IMR-90 (cell line): ENCODE measurements at regions not wholly inside any gene's neighbourhood (a gene's known extent, or its start where the extent isn't known, plus 50 kb on each side); places are given as distances from the start of the nearest gene placed in this dataset.

ENCODE experiments used
- ATAC-seq: fragments of 200-7000 bp; cut with Tn5 transposase; 2 replicates; pipeline ENCODE4 v1.9.1; 2020; ENCODE audit warnings: low read depth, mild to moderate bottlenecking, moderate library complexity
- BruUV-seq: library from RNA; stranded (reverse); fragments of 400-500 nt; replicated peaks from 2 replicates; lab custom pipeline; 2021; lab: Mats Ljungman, UMichigan
- CTCF ChIA-PET: fragments of 300-600 bp; formaldehyde crosslinking; extraction: SDS; loops from one replicate; lab custom pipeline; 2021; ENCODE audit warnings: antibody characterized with exemption; lab: Yijun Ruan, JAX
- POLR2A ChIA-PET: fragments of 300-600 bp; sonication (Branson Sonifier 250); formaldehyde crosslinking; loops from one replicate; lab custom pipeline; 2022; ENCODE audit warnings: antibody characterized with exemption; ENCODE audit not compliant: unreplicated experiment; lab: Charles Lee
- DNase-seq: peaks from one replicate; pipeline ENCODE4 v3.0.0; 2013
- H2AFZ ChIP-seq: replicated peaks from 2 replicates; pipeline ENCODE3; 2013; ENCODE audit warnings: low read length, mild to moderate bottlenecking; ENCODE audit not compliant: poor library complexity
- H2AK5ac ChIP-seq: 2 replicates; pipeline ENCODE4 v1.6.1; 2013; ENCODE audit warnings: low read depth, low read length, inconsistent platforms
- H2AK9ac ChIP-seq: replicated peaks from 2 replicates; pipeline ENCODE3; 2013; ENCODE audit warnings: mild to moderate bottlenecking, low read depth, low read length, moderate library complexity; ENCODE audit not compliant: poor library complexity
- H2BK120ac ChIP-seq: 2 replicates; pipeline ENCODE4 v1.6.1; 2013; ENCODE audit warnings: low read depth, low read length, inconsistent platforms
- H2BK15ac ChIP-seq: 3 replicates; pipeline ENCODE4 v1.6.1; 2013; ENCODE audit warnings: low read depth, low read length, inconsistent platforms
- H2BK20ac ChIP-seq: 2 replicates; pipeline ENCODE4 v1.6.1; 2013; ENCODE audit warnings: low read depth, mild to moderate bottlenecking, inconsistent platforms, low read length, moderate library complexity
- H2BK5ac ChIP-seq: 2 replicates; pipeline ENCODE4 v1.6.1; 2013; ENCODE audit warnings: mild to moderate bottlenecking, low read depth, low read length, inconsistent platforms; ENCODE audit not compliant: poor library complexity, severe bottlenecking
- H3K14ac ChIP-seq: replicated peaks from 2 replicates; pipeline ENCODE4 v1.6.1; 2013; ENCODE audit warnings: low read depth, low read length, inconsistent platforms
- H3K18ac ChIP-seq: 2 replicates; pipeline ENCODE4 v1.6.1; 2013; ENCODE audit warnings: low read depth, low read length, control low read depth
- H3K23ac ChIP-seq: 2 replicates; pipeline ENCODE4 v1.6.1; 2013; ENCODE audit warnings: low read depth, low read length, inconsistent platforms
- H3K27ac ChIP-seq: 2 replicates; pipeline ENCODE4 v1.5.1; 2013; ENCODE audit warnings: mild to moderate bottlenecking, control low read depth, low read length; ENCODE audit not compliant: insufficient read depth
- H3K27me3 ChIP-seq: 2 replicates; pipeline ENCODE4 v1.6.1; 2013; ENCODE audit warnings: low read length; ENCODE audit not compliant: control insufficient read depth, insufficient read depth
- H3K36me3 ChIP-seq: 2 replicates; pipeline ENCODE4 v1.6.1; 2013; ENCODE audit warnings: low read length, mixed read lengths; ENCODE audit not compliant: control insufficient read depth, insufficient read depth
- H3K4ac ChIP-seq: 2 replicates; pipeline ENCODE4 v1.6.1; 2013; ENCODE audit warnings: low read depth, low read length, inconsistent platforms
- H3K4me1 ChIP-seq: 2 replicates; pipeline ENCODE4 v1.6.1; 2013; ENCODE audit warnings: low read length, mixed read lengths; ENCODE audit not compliant: control insufficient read depth, insufficient read depth
- H3K4me2 ChIP-seq: 2 replicates; pipeline ENCODE4 v1.6.1; 2013; ENCODE audit warnings: low read depth, mild to moderate bottlenecking, control low read depth, low read length, moderate library complexity
- H3K4me3 ChIP-seq: 2 replicates; pipeline ENCODE4 v1.5.1; 2013; ENCODE audit warnings: low read depth, mild to moderate bottlenecking, control low read depth, low read length, moderate library complexity; ENCODE audit not compliant: insufficient read depth
- H3K56ac ChIP-seq: 2 replicates; pipeline ENCODE4 v1.6.1; 2013; ENCODE audit warnings: low read length, inconsistent platforms; ENCODE audit not compliant: insufficient read depth; ENCODE audit errors: extremely low read depth
- H3K79me1 ChIP-seq, 2 experiments: 2 replicates each; pipeline ENCODE4 v1.6.1; 2013; ENCODE audit warnings: low read length in 2 of 2, inconsistent platforms in 1 of 2, low read depth in 1 of 2
- H3K9ac ChIP-seq: 2 replicates; pipeline ENCODE4 v1.6.1; 2013; ENCODE audit warnings: low read depth, low read length, control low read depth
- H3K9me1 ChIP-seq: 2 replicates; pipeline ENCODE4 v1.6.1; 2013; ENCODE audit warnings: low read length, inconsistent platforms; ENCODE audit not compliant: insufficient read depth
- H3K9me3 ChIP-seq: 2 replicates; pipeline ENCODE4 v1.6.1; 2013; ENCODE audit warnings: low read length; ENCODE audit not compliant: control insufficient read depth, insufficient read depth
- H4K20me1 ChIP-seq: 2 replicates; pipeline ENCODE4 v1.6.1; 2013; ENCODE audit warnings: low read length, inconsistent platforms; ENCODE audit not compliant: insufficient read depth
- H4K5ac ChIP-seq: 2 replicates; pipeline ENCODE4 v1.6.1; 2013; ENCODE audit warnings: mild to moderate bottlenecking, low read depth, low read length, control low read depth
- H4K8ac ChIP-seq, 2 experiments: 2 replicates each; pipeline ENCODE4 v1.6.1; 2013; ENCODE audit warnings: low read depth in 2 of 2, low read length in 2 of 2, control low read depth in 1 of 2, inconsistent platforms in 1 of 2
- H4K91ac ChIP-seq: 2 replicates; pipeline ENCODE4 v1.6.1; 2013; ENCODE audit warnings: low read depth, low read length, inconsistent platforms; ENCODE audit not compliant: insufficient read depth
- BHLHE40 ChIP-seq: fragments of 150-350 bp; IDR thresholded peaks from 2 replicates; pipeline ENCODE4 v1.6.1; 2016; ENCODE audit warnings: mild to moderate bottlenecking, low read depth, low read length
- CEBPB ChIP-seq: IDR thresholded peaks from 2 replicates; pipeline ENCODE4 v1.6.1; 2012; ENCODE audit warnings: low read depth, low read length, improper control_type of control experiment
- CHD1 ChIP-seq: IDR thresholded peaks from 2 replicates; pipeline ENCODE4 v1.6.1; 2012; ENCODE audit warnings: low read depth, low read length, improper control_type of control experiment
- CTCF ChIP-seq: conservative IDR thresholded peaks from 2 replicates; pipeline ENCODE4 v1.5.1; 2012; ENCODE audit warnings: mild to moderate bottlenecking, low read depth, low read length, improper control_type of control experiment
- ELK1 ChIP-seq: fragments of 150-350 bp; IDR thresholded peaks from 2 replicates; pipeline ENCODE4 v1.6.1; 2016; ENCODE audit warnings: low read depth, mild to moderate bottlenecking, low read length, moderate library complexity, borderline replicate concordance
- FOS ChIP-seq: fragments of 150-350 bp; IDR thresholded peaks from 2 replicates; pipeline ENCODE4 v1.6.1; 2016; ENCODE audit warnings: low read depth, low read length
- MAFK ChIP-seq: IDR thresholded peaks from 2 replicates; pipeline ENCODE4 v1.6.1; 2012; ENCODE audit warnings: low read depth, low read length, improper control_type of control experiment
- MAZ ChIP-seq: IDR thresholded peaks from 2 replicates; pipeline ENCODE4 v1.6.1; 2012; ENCODE audit warnings: low read depth, mild to moderate bottlenecking, low read length, improper control_type of control experiment, moderate library complexity, borderline replicate concordance
- MXI1 ChIP-seq: IDR thresholded peaks from 2 replicates; pipeline ENCODE4 v1.6.1; 2012; ENCODE audit warnings: low read depth, mild to moderate bottlenecking, low read length, moderate library complexity, borderline replicate concordance
- NFE2L2 ChIP-seq: fragments of 150-350 bp; IDR thresholded peaks from 2 replicates; pipeline ENCODE4 v1.6.1; 2016; ENCODE audit warnings: low read depth, mild to moderate bottlenecking, low read length
- POLR2A ChIP-seq: IDR thresholded peaks from 2 replicates; pipeline ENCODE4 v1.6.1; 2012; ENCODE audit warnings: mild to moderate bottlenecking, low read depth, low read length
- RCOR1 ChIP-seq: IDR thresholded peaks from 2 replicates; pipeline ENCODE4 v1.6.1; 2012; ENCODE audit warnings: mild to moderate bottlenecking, low read length, improper control_type of control experiment; ENCODE audit not compliant: insufficient replicate concordance
- SMC3 ChIP-seq: fragments of 150-350 bp; IDR thresholded peaks from 2 replicates; pipeline ENCODE4 v1.6.1; 2016; ENCODE audit warnings: low read depth, mild to moderate bottlenecking, antibody characterized with exemption, low read length, moderate library complexity
- WGBS, 2 experiments: methylation state at CpG; one replicate each; pipeline versions ENCODE4 v1.1.5 to v1.1.7; 2013; ENCODE audit warnings: missing lambda C conversion rate in 2 of 2; ENCODE audit not compliant: insufficient read length in 1 of 2; ENCODE audit errors: extremely low coverage in 2 of 2; 5-methylcytosine and 5-hydroxymethylcytosine counted together
- dilution Hi-C: fragments of 300-500 bp; cut with HindIII; formaldehyde crosslinking; loops from one replicate; pipeline ENCODE4 v1.14.3; 2018; ENCODE audit warnings: low sequenced_read_pairs; ENCODE audit not compliant: unreplicated experiment
- in situ Hi-C: fragments of 300-500 bp; cut with MboI; formaldehyde crosslinking; loops from 3 replicates; pipeline ENCODE4 v1.14.3; 2019; ENCODE audit warnings: low sequenced_read_pairs, inconsistent platforms, mixed read lengths
- intact Hi-C: fragments of 100-400 bp; cut with micrococcal nuclease; formaldehyde crosslinking; loops from 2 replicates; pipeline ENCODE4 v1.10.0; 2022
- TF ChIP-seq, protein P1 (sequence below): fragments of 150-350 bp; IDR thresholded peaks from 2 replicates; pipeline ENCODE4 v1.6.1; 2017; ENCODE audit warnings: mild to moderate bottlenecking, antibody characterized with exemption, low read length, low read depth

DNA sequence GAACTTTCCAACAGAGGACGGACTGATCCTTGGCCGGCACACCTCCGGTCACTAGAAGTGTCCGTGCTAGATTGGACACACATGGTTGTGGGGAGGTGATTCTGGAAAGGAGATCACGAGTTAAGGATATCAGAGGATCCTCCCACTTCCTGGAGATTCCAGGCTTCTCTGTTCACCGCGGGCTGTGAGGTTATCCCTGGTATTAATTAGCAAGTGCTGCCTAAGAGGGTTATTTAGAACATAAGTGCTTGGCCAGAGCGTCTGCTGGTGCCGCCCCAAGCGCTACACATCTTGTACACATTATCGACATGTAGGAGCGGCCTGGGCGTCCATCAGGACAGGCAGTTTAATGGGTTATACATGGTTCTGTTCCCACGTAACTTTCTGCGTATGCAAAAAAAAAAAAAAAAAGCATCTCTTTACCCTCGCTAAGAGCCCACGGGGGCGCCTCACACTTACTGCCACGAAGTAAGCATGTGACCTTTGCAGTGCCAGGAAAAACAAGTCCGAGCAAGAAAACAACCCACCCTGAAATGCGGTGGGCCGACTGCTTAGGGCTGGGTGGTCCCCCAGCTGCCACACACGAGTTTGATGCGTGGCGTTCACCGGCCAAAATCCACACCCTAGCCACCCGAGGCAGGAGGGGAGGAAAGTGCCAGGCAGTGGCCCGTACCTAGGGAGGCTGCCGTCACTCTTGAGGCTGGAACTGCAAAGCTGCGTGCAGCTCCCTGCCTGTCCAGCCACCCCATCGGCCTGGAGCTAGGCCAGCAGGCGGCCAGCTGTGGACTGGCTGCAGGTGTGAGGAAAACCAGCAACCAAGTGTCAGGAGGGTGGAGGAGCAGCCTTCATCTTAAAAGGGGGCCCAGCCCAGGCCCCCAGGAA, 78.0 kb downstream of the CPN2 start:
- no peak overlapping the region for H3K56ac ChIP-seq
- no peaks in the 10 kb centered on the region for H3K9me3 ChIP-seq
- ChIA-PET POLR2A (interaction anchor here (0.6 kb wide), 1 partner anchor 29 kb away, joined by 3 read pairs; no protein-coding TSS in a partner anchor), CTCF (no interaction called here)
- BruUV-seq: no TSS peak
- no peak overlapping the region for H4K8ac ChIP-seq
- intact Hi-C loops: no loop called here
- in situ Hi-C loops: no loop called here
- TF ChIP-seq CHD1 (no peak), ELK1 (no peak), MAFK (no peak), SMC3 (no peak), MAZ (no peak), NFE2L2 (no peak), POLR2A (no peak), CEBPB (no peak), RCOR1 (no peak), FOS (no peak), MXI1 (no peak), CTCF (no peak), BHLHE40 (no peak)
- TF ChIP-seq, protein P1, sequence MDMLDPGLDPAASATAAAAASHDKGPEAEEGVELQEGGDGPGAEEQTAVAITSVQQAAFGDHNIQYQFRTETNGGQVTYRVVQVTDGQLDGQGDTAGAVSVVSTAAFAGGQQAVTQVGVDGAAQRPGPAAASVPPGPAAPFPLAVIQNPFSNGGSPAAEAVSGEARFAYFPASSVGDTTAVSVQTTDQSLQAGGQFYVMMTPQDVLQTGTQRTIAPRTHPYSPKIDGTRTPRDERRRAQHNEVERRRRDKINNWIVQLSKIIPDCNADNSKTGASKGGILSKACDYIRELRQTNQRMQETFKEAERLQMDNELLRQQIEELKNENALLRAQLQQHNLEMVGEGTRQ: no peak
- H2BK15ac ChIP-seq: no peak overlapping the region
- no peak overlapping the region for H3K18ac ChIP-seq
- H4K91ac ChIP-seq: no peak overlapping the region
- no peak overlapping the region for H3K9ac ChIP-seq
- no peak overlapping the region for H4K5ac ChIP-seq
- no peaks in the 10 kb centered on the region for H3K79me1 ChIP-seq
- H2AK9ac ChIP-seq: no peak overlapping the region
- H3K36me3 ChIP-seq: no peaks in the 10 kb centered on the region
- no peak overlapping the region for H2AK5ac ChIP-seq
- H2BK20ac ChIP-seq: no peak overlapping the region
- no peak overlapping the region for H2BK120ac ChIP-seq
- H3K14ac ChIP-seq: no peak overlapping the region
- no peak overlapping the region for H3K23ac ChIP-seq
- no peak overlapping the region for H2AFZ ChIP-seq
- H3K4ac ChIP-seq: no peak overlapping the region
- DNase-seq (no peak), ATAC-seq (no peak)
- H4K20me1 ChIP-seq: no peaks in the 10 kb centered on the region
- 76% methylated on average over 8 of the region's 32 CpGs; no CpG with 5 or more reads in 1 of the 2 experiments for WGBS, 2 experiments
- H3K4me2 ChIP-seq: no peak overlapping the region
- no peak overlapping the region for H3K27ac ChIP-seq
- H3K4me1 ChIP-seq: peaks cover 7% of the 10 kb centered on the region; the same call in 1 of the 2 replicates
- H3K27me3 ChIP-seq: peaks cover 8% of the 10 kb centered on the region; the same call in 1 of the 2 replicates
- no peaks in the 10 kb centered on the region; the same call in 1 of the 2 replicates for H3K9me1 ChIP-seq
- H3K4me3 ChIP-seq: no peak overlapping the region
- H2BK5ac ChIP-seq: no peak overlapping the region
- dilution Hi-C loops: no loop called here
